ENCODE measurements at regions not wholly inside any gene's neighbourhood (a gene's known extent, or its start where the extent isn't known, plus 50 kb on each side); places are given as distances from the start of the nearest gene placed in this dataset.

GRCh38 chr12:27190761-27191160 is 53.3 kb upstream of the STK38L start:
- Mint-ChIP-seq H3K4me1 (ENCODE audit: low read depth) (peaks cover 23% of the 10 kb centered on the region), H3K9me3 (ENCODE audit: low read depth) (no peaks in the 10 kb centered on the region), H3K4me3 (ENCODE audit: low read depth) (no peak overlapping the region), H3K27ac (peak overlapping the region; percentile 27), H3K27me3 (no peaks in the 10 kb centered on the region), H3K36me3 (ENCODE audit: insufficient read depth) (no peaks in the 10 kb centered on the region)
- TF ChIP-seq, protein P1, sequence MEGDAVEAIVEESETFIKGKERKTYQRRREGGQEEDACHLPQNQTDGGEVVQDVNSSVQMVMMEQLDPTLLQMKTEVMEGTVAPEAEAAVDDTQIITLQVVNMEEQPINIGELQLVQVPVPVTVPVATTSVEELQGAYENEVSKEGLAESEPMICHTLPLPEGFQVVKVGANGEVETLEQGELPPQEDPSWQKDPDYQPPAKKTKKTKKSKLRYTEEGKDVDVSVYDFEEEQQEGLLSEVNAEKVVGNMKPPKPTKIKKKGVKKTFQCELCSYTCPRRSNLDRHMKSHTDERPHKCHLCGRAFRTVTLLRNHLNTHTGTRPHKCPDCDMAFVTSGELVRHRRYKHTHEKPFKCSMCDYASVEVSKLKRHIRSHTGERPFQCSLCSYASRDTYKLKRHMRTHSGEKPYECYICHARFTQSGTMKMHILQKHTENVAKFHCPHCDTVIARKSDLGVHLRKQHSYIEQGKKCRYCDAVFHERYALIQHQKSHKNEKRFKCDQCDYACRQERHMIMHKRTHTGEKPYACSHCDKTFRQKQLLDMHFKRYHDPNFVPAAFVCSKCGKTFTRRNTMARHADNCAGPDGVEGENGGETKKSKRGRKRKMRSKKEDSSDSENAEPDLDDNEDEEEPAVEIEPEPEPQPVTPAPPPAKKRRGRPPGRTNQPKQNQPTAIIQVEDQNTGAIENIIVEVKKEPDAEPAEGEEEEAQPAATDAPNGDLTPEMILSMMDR (IDR thresholded peaks at IDR 0.05; ENCODE audit: unreplicated experiment) = no peak
- no peak for DNase-seq (ENCODE audit: low spot score, unreplicated experiment)

DNA sequence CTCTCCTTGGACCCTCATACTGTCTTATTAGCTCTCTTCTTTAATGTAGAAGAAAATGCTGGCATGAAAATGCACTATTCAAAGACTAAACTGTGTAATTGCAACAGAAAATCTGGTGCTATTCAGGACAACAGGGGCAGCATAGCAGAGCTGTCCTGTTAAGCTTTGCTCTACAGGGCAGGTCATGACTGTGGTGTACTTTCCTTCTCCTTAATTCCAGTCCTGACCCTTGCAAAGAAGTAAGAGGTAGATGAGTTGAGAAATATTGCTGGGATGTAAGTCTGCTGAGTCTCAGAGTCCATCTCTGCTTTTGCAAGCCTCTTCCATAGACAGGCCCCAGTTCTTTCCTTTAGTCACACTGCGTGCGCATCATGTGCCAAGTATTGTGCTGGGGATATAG is 52.6 kb upstream of the STK38L start:
- Mint-ChIP-seq H3K9me3 (ENCODE audit: low read depth) (no peaks in the 10 kb centered on the region), H3K27me3 (no peaks in the 10 kb centered on the region), H3K4me1 (ENCODE audit: low read depth) (peaks cover 23% of the 10 kb centered on the region), H3K27ac (no peak overlapping the region), H3K36me3 (ENCODE audit: insufficient read depth) (no peaks in the 10 kb centered on the region), H3K4me3 (ENCODE audit: low read depth) (no peak overlapping the region)
- no peak for DNase-seq (ENCODE audit: low spot score, unreplicated experiment)
- TF ChIP-seq, protein P1 (IDR thresholded peaks at IDR 0.05; ENCODE audit: unreplicated experiment) = no peak

DNA sequence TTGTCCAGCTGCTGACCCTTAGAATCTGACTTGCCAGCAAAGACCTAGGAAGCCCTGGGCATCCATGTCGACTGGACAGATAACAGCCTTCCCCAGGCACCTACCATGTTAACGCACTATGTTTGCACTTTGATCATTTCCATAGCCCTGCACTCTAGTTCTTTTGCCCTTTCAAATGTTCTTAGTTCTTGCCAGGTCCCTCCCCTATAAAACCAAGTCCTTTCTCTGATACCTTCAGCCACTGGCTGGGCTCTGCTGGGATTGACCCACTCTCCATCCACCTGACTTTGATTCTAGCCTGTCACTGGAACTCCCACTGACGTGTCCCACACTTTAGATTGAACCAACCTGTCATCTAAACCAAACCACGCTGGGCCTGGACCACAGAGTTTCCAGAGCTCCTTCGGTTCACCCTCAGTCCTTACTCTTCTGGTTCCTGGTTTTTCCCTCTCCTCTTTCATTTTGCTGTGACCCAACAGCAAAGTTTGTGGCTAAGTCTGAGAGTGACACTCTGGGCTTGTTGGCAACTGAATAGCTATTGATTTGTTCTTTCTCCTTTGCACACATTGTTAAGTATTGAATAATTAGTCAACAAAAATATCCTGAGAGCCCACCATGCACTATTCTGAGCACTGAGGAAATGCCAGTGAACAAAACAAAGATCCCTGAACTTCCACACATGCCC is 51.8 kb upstream of the STK38L start:
- H3K4me1 Mint-ChIP-seq (ENCODE audit: low read depth) = peaks cover 23% of the 10 kb centered on the region
- TF ChIP-seq, protein P1 (IDR thresholded peaks at IDR 0.05; ENCODE audit: unreplicated experiment) = no peak
- H3K9me3 Mint-ChIP-seq (ENCODE audit: low read depth) = no peaks in the 10 kb centered on the region
- H3K36me3 Mint-ChIP-seq (ENCODE audit: insufficient read depth) = no peaks in the 10 kb centered on the region
- H3K27me3 Mint-ChIP-seq = no peaks in the 10 kb centered on the region
- H3K27ac Mint-ChIP-seq = no peak overlapping the region
- H3K4me3 Mint-ChIP-seq (ENCODE audit: low read depth) = no peak overlapping the region
- no peak for DNase-seq (ENCODE audit: low spot score, unreplicated experiment)

DNA sequence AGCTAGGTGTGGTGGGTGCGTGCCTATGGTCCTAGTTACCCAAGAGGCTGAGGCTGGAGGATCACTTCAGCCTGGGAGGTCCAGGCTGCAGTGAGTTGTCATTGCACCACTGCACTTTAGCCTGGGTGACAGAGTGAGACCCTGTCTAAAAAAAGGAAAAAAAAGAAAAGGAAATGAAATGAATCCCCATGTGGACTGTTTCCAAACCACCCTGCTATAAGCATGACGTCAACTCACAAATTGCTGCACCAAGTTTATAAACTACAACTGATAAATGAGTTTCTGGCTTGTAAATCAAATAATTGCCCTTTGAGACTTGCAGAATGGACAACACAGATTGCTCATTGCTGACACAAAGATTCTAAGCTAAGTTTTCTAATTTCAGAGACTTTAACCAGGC is 51.0 kb upstream of the STK38L start:
- no peaks in the 10 kb centered on the region for H3K27me3 Mint-ChIP-seq
- TF ChIP-seq, protein P1 (IDR thresholded peaks at IDR 0.05; ENCODE audit: unreplicated experiment) = no peak
- peaks cover 23% of the 10 kb centered on the region for H3K4me1 Mint-ChIP-seq (ENCODE audit: low read depth)
- no peak for DNase-seq (ENCODE audit: low spot score, unreplicated experiment)
- H3K27ac Mint-ChIP-seq = no peak overlapping the region
- no peak overlapping the region for H3K4me3 Mint-ChIP-seq (ENCODE audit: low read depth)
- H3K36me3 Mint-ChIP-seq (ENCODE audit: insufficient read depth) = no peaks in the 10 kb centered on the region
- no peaks in the 10 kb centered on the region for H3K9me3 Mint-ChIP-seq (ENCODE audit: low read depth)

DNA sequence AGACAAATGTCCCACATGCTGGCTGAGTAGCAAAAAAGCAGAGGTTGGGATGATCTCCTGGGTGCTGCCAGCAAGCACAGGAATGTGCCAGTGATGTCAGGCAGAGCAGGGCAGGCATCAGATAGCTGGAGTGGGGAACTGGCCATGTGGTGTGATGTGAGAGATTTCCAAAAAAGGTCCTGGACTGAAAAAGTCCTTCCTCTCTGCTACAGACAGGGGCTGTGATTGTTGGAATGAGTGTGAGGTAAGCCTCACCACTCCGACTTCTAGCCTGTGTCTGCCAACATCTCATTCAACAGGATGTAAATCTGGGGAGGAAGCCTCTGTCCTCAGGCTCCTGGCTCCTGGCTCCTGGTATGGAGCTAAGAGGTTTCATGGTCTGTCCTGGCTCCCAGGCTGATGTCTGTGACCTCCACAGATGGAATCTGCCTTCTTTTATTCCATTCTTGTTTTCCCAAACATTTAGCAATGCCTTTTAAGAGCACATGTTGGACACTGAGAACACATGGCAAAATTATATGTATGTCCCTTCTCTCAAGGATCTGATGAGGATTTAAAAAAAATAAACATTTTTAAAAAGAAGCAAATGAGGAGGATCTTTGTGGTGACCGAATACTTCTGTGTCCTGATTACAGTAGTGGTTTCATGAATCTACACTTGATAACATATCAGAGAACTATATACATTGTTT is 50.1 kb upstream of the STK38L start:
- Mint-ChIP-seq H3K4me1 (ENCODE audit: low read depth) (peaks cover 23% of the 10 kb centered on the region), H3K9me3 (ENCODE audit: low read depth) (no peaks in the 10 kb centered on the region), H3K4me3 (ENCODE audit: low read depth) (no peak overlapping the region), H3K36me3 (ENCODE audit: insufficient read depth) (no peaks in the 10 kb centered on the region), H3K27ac (no peak overlapping the region), H3K27me3 (no peaks in the 10 kb centered on the region)
- TF ChIP-seq, protein P1 (IDR thresholded peaks at IDR 0.05; ENCODE audit: unreplicated experiment) = no peak
- no peak for DNase-seq (ENCODE audit: low spot score, unreplicated experiment)
